K562 (cell line): ENCODE measurements at regions not wholly inside any gene's neighbourhood (a gene's known extent, or its start where the extent isn't known, plus 50 kb on each side); places are given as distances from the start of the nearest gene placed in this dataset.

ENCODE experiments used
- ATAC-seq: fragments of 200-7000 bp; cut with Tn5 transposase; 3 replicates; pipeline ENCODE4 v1.9.1; 2020; ENCODE audit warnings: moderate library complexity
- BruUV-seq: library from RNA; stranded (reverse); fragments of 400-500 nt; replicated peaks from 2 replicates; lab custom pipeline; 2021; lab: Mats Ljungman, UMichigan
- CTCF ChIA-PET: fragments of 300-600 bp; formaldehyde crosslinking; extraction: SDS; loops from one replicate; lab custom pipeline; 2021; ENCODE audit warnings: low intra/inter-chr PET ratio; lab: Yijun Ruan, JAX
- POLR2A ChIA-PET: fragments of 300-600, 350-650 bp; sonication (Branson Sonifier 250); formaldehyde crosslinking; extraction: SDS; loops from one replicate; lab custom pipeline; 2021; ENCODE audit warnings: antibody characterized with exemption, inconsistent platforms; lab: Yijun Ruan, JAX
- DNase-seq, 4 experiments: peaks; one replicate each; pipeline versions ENCODE4 v3.0.0 to v3.0.0-alpha.2; 2011 to 2018; ENCODE audit warnings: low spot score in 3 of 4, mixed read lengths in 3 of 4; ENCODE audit errors: extremely low read depth in 1 of 4
- FAIRE-seq: peaks from 2 replicates; lab custom pipeline; 2011; peaks lifted over from hg19 to GRCh38; lab: Jason Lieb, UNC
- H2AFZ ChIP-seq: 2 replicates; pipeline ENCODE4 v1.6.0; 2011; ENCODE audit warnings: low read depth, low read length, control low read depth, inconsistent platforms
- H3K27ac ChIP-seq: fragments of 200-600 bp; 3 replicates; pipeline ENCODE4 v1.8.0; 2011; ENCODE audit warnings: low read depth, mild to moderate bottlenecking, control low read depth, inconsistent platforms, low read length, moderate library complexity, mixed read lengths; ENCODE audit errors: extremely low read depth
- H3K27me3 ChIP-seq, 2 experiments: fragments of 300-600 bp in 1 of 2; 2 replicates in 1 of 2; 3 replicates in 1 of 2; pipeline versions ENCODE4 v1.6.0 to v1.8.0; 2011; ENCODE audit warnings: inconsistent platforms in 2 of 2, low read length in 2 of 2, mild to moderate bottlenecking in 1 of 2, mixed read lengths in 1 of 2, moderate library complexity in 1 of 2; ENCODE audit not compliant: control insufficient read depth in 2 of 2, insufficient read depth in 2 of 2
- H3K36me3 ChIP-seq: fragments of 300-600 bp; 3 replicates; pipeline ENCODE4 v1.8.0; 2011; ENCODE audit warnings: mild to moderate bottlenecking, low read length, inconsistent platforms; ENCODE audit not compliant: control insufficient read depth, insufficient read depth
- H3K4me1 ChIP-seq, 2 experiments: fragments of 200-600 bp in 1 of 2; replicated peaks in 1 of 2; 2 replicates in 1 of 2; 3 replicates in 1 of 2; pipeline versions ENCODE4 v1.5.1 to v1.8.0; 2011; ENCODE audit warnings: inconsistent platforms in 2 of 2, low read length in 2 of 2, mild to moderate bottlenecking in 1 of 2, mixed read lengths in 1 of 2, moderate library complexity in 1 of 2; ENCODE audit not compliant: control insufficient read depth in 2 of 2, insufficient read depth in 2 of 2
- H3K4me2 ChIP-seq: 2 replicates; pipeline ENCODE4 v1.6.1; 2011; ENCODE audit warnings: low read length, control low read depth, inconsistent platforms, mixed read lengths; ENCODE audit not compliant: insufficient read depth
- H3K4me3 ChIP-seq: fragments of 200-600 bp; sonication (generic), shearing (Covaris generic); 2 replicates; pipeline ENCODE4 v1.5.1; 2016; ENCODE audit warnings: control low read depth, inconsistent platforms
- H3K79me2 ChIP-seq: fragments of 200-600 bp; 3 replicates; pipeline ENCODE4 v1.8.0; 2011; ENCODE audit warnings: low read length, inconsistent platforms; ENCODE audit not compliant: control insufficient read depth, insufficient read depth
- H3K9ac ChIP-seq, 2 experiments: 2 replicates each; pipeline versions ENCODE4 v1.6.0 to v1.6.1; 2011; ENCODE audit warnings: low read depth in 2 of 2, low read length in 2 of 2, control low read depth in 1 of 2, inconsistent platforms in 1 of 2, mild to moderate bottlenecking in 1 of 2, mixed read lengths in 1 of 2; ENCODE audit not compliant: insufficient read depth in 1 of 2
- H3K9me1 ChIP-seq: one replicate; pipeline ENCODE4 v1.6.0; 2011; ENCODE audit warnings: inconsistent platforms, mild to moderate bottlenecking, low read length, moderate library complexity; ENCODE audit not compliant: control insufficient read depth, insufficient read depth
- H3K9me3 ChIP-seq: replicated peaks from 2 replicates; pipeline ENCODE4 v1.5.1; 2011; ENCODE audit warnings: low read depth, low read length, inconsistent platforms; ENCODE audit not compliant: control insufficient read depth, insufficient read depth
- H4K20me1 ChIP-seq: replicated peaks from 2 replicates; pipeline ENCODE4 v1.6.1; 2011; ENCODE audit warnings: low read length, inconsistent platforms, mixed read lengths; ENCODE audit not compliant: control insufficient read depth, insufficient read depth
- ARHGAP35 ChIP-seq: fragments of 450-650 bp; IDR thresholded peaks from 2 replicates; pipeline ENCODE4 v1.6.1; 2018; ENCODE audit not compliant: partially characterized antibody
- ARID2 ChIP-seq: fragments of 450-650 bp; IDR thresholded peaks from 2 replicates; pipeline ENCODE4 v1.6.1; 2017; ENCODE audit warnings: antibody characterized with exemption, mild to moderate bottlenecking
- CBX5 ChIP-seq: IDR thresholded peaks from 2 replicates; pipeline ENCODE4 v1.6.1; 2014; ENCODE audit warnings: low read depth, borderline replicate concordance
- DNMT1 ChIP-seq: fragments of 450-650 bp; IDR thresholded peaks from 2 replicates; pipeline ENCODE4 v1.6.1; 2016; ENCODE audit warnings: antibody characterized with exemption, mild to moderate bottlenecking
- GABPA ChIP-seq: fragments of 200-800 bp; sonication (Bioruptor generic); conservative IDR thresholded peaks from 2 replicates; pipeline ENCODE4 v1.6.1; 2016; ENCODE audit warnings: low read depth, missing genetic modification characterization, missing compliant biosample characterization
- KLF6 ChIP-seq: fragments of 250-450 bp; sonication (Bioruptor Pico); IDR thresholded peaks from 2 replicates; pipeline ENCODE4 v1.4.0; 2020; ENCODE audit warnings: mild to moderate bottlenecking, moderate library complexity, borderline replicate concordance
- MED1 ChIP-seq: sonication (generic); formaldehyde crosslinking; IDR thresholded peaks from 2 replicates; pipeline ENCODE4 v1.8.1; 2023; ENCODE audit warnings: missing genetic modification reagents, borderline replicate concordance
- MTA3 ChIP-seq: fragments of 450-650 bp; formaldehyde crosslinking; IDR thresholded peaks from 2 replicates; pipeline ENCODE4 v1.6.1; 2017; ENCODE audit warnings: mild to moderate bottlenecking, borderline replicate concordance
- NR2C2 ChIP-seq, 2 experiments: fragments of 200-800 bp in 1 of 2; sonication (Bioruptor generic) in 1 of 2; sonication (generic) in 1 of 2; formaldehyde crosslinking in 1 of 2; IDR thresholded peaks; 2 replicates each; pipeline versions ENCODE4 v1.6.1 to v1.8.0; 2016 to 2022; ENCODE audit warnings: mild to moderate bottlenecking in 1 of 2, missing compliant biosample characterization in 1 of 2, missing genetic modification characterization in 1 of 2, missing genetic modification reagents in 1 of 2
- PCBP1 ChIP-seq: fragments of 200-400 bp; formaldehyde crosslinking; IDR thresholded peaks from 2 replicates; pipeline ENCODE4 v1.6.1; 2018; ENCODE audit warnings: mild to moderate bottlenecking, low read depth, low read length; ENCODE audit not compliant: poor library complexity, severe bottlenecking
- SOX6 ChIP-seq: fragments of 450-650 bp; IDR thresholded peaks from 2 replicates; pipeline ENCODE4 v1.6.1; 2014; ENCODE audit warnings: mild to moderate bottlenecking
- SREBF2 ChIP-seq: sonication (generic); formaldehyde crosslinking; IDR thresholded peaks from 2 replicates; pipeline ENCODE4 v1.4.0; 2020; ENCODE audit warnings: mild to moderate bottlenecking, missing genetic modification reagents
- SRSF7 ChIP-seq: fragments of 200-400 bp; formaldehyde crosslinking; optimal IDR thresholded peaks from 2 replicates; pipeline ENCODE3; 2017; ENCODE audit warnings: mild to moderate bottlenecking, low read depth, low read length
- XRCC4 ChIP-seq: IDR thresholded peaks from one replicate; pipeline ENCODE4 v1.6.1; 2011; ENCODE audit not compliant: insufficient read depth, insufficient read length; ENCODE audit errors: extremely low read depth
- ZNF583 ChIP-seq: fragments of 250-450 bp; sonication (Bioruptor Pico); IDR thresholded peaks from 2 replicates; pipeline ENCODE4 v1.4.0; 2020
- ZNF740 ChIP-seq, 3 experiments: fragments of 200-800 bp in 1 of 3; sonication (Bioruptor generic) in 1 of 3; sonication (generic) in 1 of 3; formaldehyde crosslinking in 1 of 3; IDR thresholded peaks; 2 replicates each; pipeline versions ENCODE4 v1.6.1 to v1.8.0; 2016 to 2022; ENCODE audit warnings: mild to moderate bottlenecking in 2 of 3, missing compliant biosample characterization in 2 of 3, missing genetic modification characterization in 2 of 3, missing genetic modification reagents in 1 of 3
- WGBS: fragments of 100-300 bp; shearing (Covaris generic); methylation state at CpG from one replicate; pipeline ENCODE4 v1.1.6; 2016; ENCODE audit warnings: low coverage, mixed read lengths; ENCODE audit not compliant: insufficient coverage; ENCODE audit errors: missing lambda C conversion rate; 5-methylcytosine and 5-hydroxymethylcytosine counted together
- in situ Hi-C: fragments of 300-500 bp; cut with MboI; formaldehyde crosslinking; loops from 4 replicates; pipeline ENCODE4 v1.15.0; 2018; ENCODE audit warnings: inconsistent platforms, mixed read lengths
- intact Hi-C: fragments of 100-400 bp; cut with micrococcal nuclease; formaldehyde crosslinking; loops from 2 replicates; pipeline ENCODE4 v1.14.2; 2022

GRCh38 chr7:35747611-35748010 is 52.7 kb upstream of the HERPUD2 start:
- in situ Hi-C loops: no loop called here
- Histone ChIP-seq H3K9me1 (no peaks in the 10 kb centered on the region), H3K27ac (no peak overlapping the region), H3K4me3 (no peak overlapping the region), H2AFZ (no peak overlapping the region), H4K20me1 (no peaks in the 10 kb centered on the region), H3K27me3 (no peaks in the 10 kb centered on the region; a peak in 1 of 5 replicates), H3K9ac (no peak overlapping the region), H3K36me3 (no peaks in the 10 kb centered on the region), H3K9me3 (no peaks in the 10 kb centered on the region), H3K4me1 (no peaks in the 10 kb centered on the region), H3K79me2 (no peaks in the 10 kb centered on the region), H3K4me2 (no peak overlapping the region)
- WGBS: 6% methylated on average over 4 of the region's 4 CpGs
- intact Hi-C loops: no loop called here
- BruUV-seq: no TSS peak
- ChIA-PET POLR2A (interaction anchor here (0.6 kb wide), 1 partner anchor 76 kb away, joined by 3 read pairs; no protein-coding TSS in a partner anchor), CTCF (no interaction called here)
- FAIRE-seq (no peak), ATAC-seq (no peak), DNase-seq (no peak)
- TF ChIP-seq ARID2 (no peak), PCBP1 (no peak), SREBF2 (CRISPR knock-in tag) (no peak), DNMT1 (no peak), KLF6 (CRISPR knock-in tag) (no peak), NR2C2 (CRISPR knock-in tag; IDR thresholded peaks at IDR 0.05) (no peak), NR2C2 (tag; IDR thresholded peaks at IDR 0.05) (no peak)

DNA sequence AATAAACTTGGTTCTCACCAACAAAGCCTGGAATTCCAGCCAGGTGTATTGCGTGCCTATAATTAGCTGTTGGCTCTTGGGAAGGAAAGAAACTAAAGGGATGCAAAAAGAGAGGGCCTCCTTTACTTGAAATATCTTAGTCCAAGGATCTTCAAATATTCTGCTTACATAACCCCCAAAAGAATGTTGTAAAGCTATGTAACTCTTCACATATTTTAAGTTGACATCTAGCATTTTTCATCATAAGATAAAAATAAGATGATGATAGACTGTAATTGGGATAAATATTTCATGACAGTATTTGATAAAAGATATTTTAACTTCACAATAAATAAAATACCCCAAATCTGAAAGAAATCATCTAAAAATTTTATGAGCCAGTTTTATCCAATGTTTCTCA is 52.5 kb upstream of the SEPTIN7 start:
- H3K4me2 ChIP-seq: no peak overlapping the region
- H3K36me3 ChIP-seq: no peaks in the 10 kb centered on the region
- no peak for DNase-seq
- H3K79me2 ChIP-seq: no peaks in the 10 kb centered on the region
- ATAC-seq: no peak
- no TSS peak for BruUV-seq
- H3K4me1 ChIP-seq: peaks cover 0 to 2% of the 10 kb centered on the region in 2 experiments; a peak in 1 of 5 replicates
- in situ Hi-C loops (no loop called here), intact Hi-C loops (no loop called here)
- no peak overlapping the region for H3K27ac ChIP-seq
- H3K9ac ChIP-seq: no peak overlapping the region
- no peak overlapping the region for H3K4me3 ChIP-seq
- ChIA-PET CTCF (no interaction called here), POLR2A (no interaction called here)
- no peaks in the 10 kb centered on the region; a peak in 1 of 5 replicates for H3K27me3 ChIP-seq
- H3K9me3 ChIP-seq: no peaks in the 10 kb centered on the region
- WGBS: 0% methylated on average over 1 of the region's 1 CpG
- no peaks in the 10 kb centered on the region for H4K20me1 ChIP-seq
- no peak for FAIRE-seq
- H2AFZ ChIP-seq: no peak overlapping the region
- H3K9me1 ChIP-seq: no peaks in the 10 kb centered on the region
- TF ChIP-seq GABPA (tag): no peak
- no peak for TF ChIP-seq ZNF583 (CRISPR knock-in tag)
- no peak for TF ChIP-seq ARHGAP35
- TF ChIP-seq ZNF740 (CRISPR knock-in tag; IDR thresholded peaks at IDR 0.05): no peak
- TF ChIP-seq ZNF740 (tag; IDR thresholded peaks at IDR 0.05): no peak
- no peak for TF ChIP-seq MED1 (CRISPR knock-in tag)
- TF ChIP-seq SOX6: no peak
- no peak for TF ChIP-seq XRCC4
- no peak for TF ChIP-seq CBX5
- TF ChIP-seq MTA3: no peak
- TF ChIP-seq SRSF7: no peak
